Endodermal cell (in vitro differentiated cells): ENCODE measurements at regions not wholly inside any gene's neighbourhood (a gene's known extent, or its start where the extent isn't known, plus 50 kb on each side); places are given as distances from the start of the nearest gene placed in this dataset.

Experiments
- DNase-seq: peaks from one replicate; pipeline ENCODE4 v3.0.0-alpha.2; 2017
- H3K27ac ChIP-seq: 2 replicates; pipeline ENCODE4 v1.5.1; 2013; ENCODE audit warnings: mild to moderate bottlenecking, low read depth, low read length, moderate library complexity
- H3K27me3 ChIP-seq: 2 replicates; pipeline ENCODE4 v1.6.1; 2013; ENCODE audit warnings: mild to moderate bottlenecking, low read length, moderate library complexity; ENCODE audit not compliant: insufficient read depth, control insufficient read depth, poor library complexity, severe bottlenecking
- H3K36me3 ChIP-seq: 2 replicates; pipeline ENCODE4 v1.7.0; 2013; ENCODE audit warnings: mild to moderate bottlenecking, low read length, moderate library complexity; ENCODE audit not compliant: control insufficient read depth, insufficient read depth
- H3K4me1 ChIP-seq: one replicate; pipeline ENCODE4 v1.7.0; 2013; ENCODE audit warnings: low read length; ENCODE audit not compliant: control insufficient read depth, insufficient read depth
- H3K4me3 ChIP-seq: 2 replicates; pipeline ENCODE4 v1.5.1; 2013; ENCODE audit warnings: mild to moderate bottlenecking, low read length, moderate library complexity
- H3K9ac ChIP-seq: 2 replicates; pipeline ENCODE4 v1.6.1; 2013; ENCODE audit warnings: mild to moderate bottlenecking, low read length, moderate library complexity; ENCODE audit not compliant: poor library complexity, severe bottlenecking; ENCODE audit errors: extremely low read depth
- H3K9me3 ChIP-seq: 2 replicates; pipeline ENCODE4 v1.6.1; 2013; ENCODE audit warnings: mild to moderate bottlenecking, low read length, moderate library complexity; ENCODE audit not compliant: control insufficient read depth
- H3K27ac Mint-ChIP-seq: 2 replicates; pipeline ENCODE4 v1.8.0; 2020; ENCODE audit warnings: mixed read lengths
- H3K27me3 Mint-ChIP-seq: 2 replicates; pipeline ENCODE4 v1.8.0; 2021; ENCODE audit warnings: mild to moderate bottlenecking, mixed read lengths; ENCODE audit not compliant: insufficient read depth
- H3K36me3 Mint-ChIP-seq: 2 replicates; pipeline ENCODE4 v1.8.0; 2020; ENCODE audit warnings: low read depth, mixed read lengths
- H3K4me1 Mint-ChIP-seq: 2 replicates; pipeline ENCODE4 v1.8.0; 2020; ENCODE audit warnings: mixed read lengths
- H3K4me3 Mint-ChIP-seq: 2 replicates; pipeline ENCODE4 v1.8.0; 2020; ENCODE audit warnings: mild to moderate bottlenecking, moderate library complexity, mixed read lengths
- H3K9me3 Mint-ChIP-seq: 2 replicates; pipeline ENCODE4 v1.8.0; 2020; ENCODE audit warnings: mild to moderate bottlenecking, mixed read lengths
- CTCF ChIP-seq: fragments of 200-600 bp; sonication (generic); conservative IDR thresholded peaks from 2 replicates; pipeline ENCODE4 v1.5.0; 2021; ENCODE audit warnings: antibody characterized with exemption, mild to moderate bottlenecking
- WGBS, 2 experiments: methylation state at CpG; one replicate each; pipeline versions ENCODE4 v1.1.5 to v1.1.7; 2013; ENCODE audit warnings: missing lambda C conversion rate in 2 of 2, mixed read lengths in 1 of 2; ENCODE audit not compliant: insufficient coverage in 1 of 2, insufficient read length in 1 of 2; 5-methylcytosine and 5-hydroxymethylcytosine counted together

- H3K36me3 Mint-ChIP-seq = no peaks in the 10 kb centered on the region
- DNase-seq = no peak
- peaks cover 2% of the 10 kb centered on the region for H3K4me1 ChIP-seq
- H3K9me3 ChIP-seq = peaks cover 9% of the 10 kb centered on the region
- peaks cover 10% of the 10 kb centered on the region for H3K4me1 Mint-ChIP-seq
- no peak overlapping the region for H3K9ac ChIP-seq
- no peak overlapping the region for H3K4me3 Mint-ChIP-seq
- H3K9me3 Mint-ChIP-seq = peaks cover 7% of the 10 kb centered on the region
- no peaks in the 10 kb centered on the region for H3K27me3 ChIP-seq
- no peaks in the 10 kb centered on the region for H3K36me3 ChIP-seq
- H3K27ac ChIP-seq = no peak overlapping the region
- H3K4me3 ChIP-seq = no peak overlapping the region
- H3K27ac Mint-ChIP-seq = no peak overlapping the region
- no peaks in the 10 kb centered on the region for H3K27me3 Mint-ChIP-seq
- no peak for TF ChIP-seq CTCF
- 92% methylated on average over 2 of the region's 2 CpGs; no CpG with 5 or more reads in 1 of the 2 experiments for WGBS, 2 experiments
Observed at GRCh38 chr21:16530656-16531055, 800.9 kb downstream of the USP25 start.

GRCh38 chr21:16532840-16533239 is 803.1 kb downstream of the USP25 start:
- H3K36me3 Mint-ChIP-seq = no peaks in the 10 kb centered on the region
- no peak for DNase-seq
- Histone ChIP-seq H3K27ac (no peak overlapping the region), H3K27me3 (no peaks in the 10 kb centered on the region), H3K4me1 (peaks cover 2% of the 10 kb centered on the region), H3K9ac (no peak overlapping the region), H3K9me3 (peaks cover 9% of the 10 kb centered on the region), H3K4me3 (no peak overlapping the region), H3K36me3 (no peaks in the 10 kb centered on the region)
- H3K4me3 Mint-ChIP-seq = no peak overlapping the region
- peaks cover 7% of the 10 kb centered on the region for H3K9me3 Mint-ChIP-seq
- no peak for TF ChIP-seq CTCF
- H3K4me1 Mint-ChIP-seq = peaks cover 10% of the 10 kb centered on the region
- H3K27ac Mint-ChIP-seq = no peak overlapping the region
- no peaks in the 10 kb centered on the region for H3K27me3 Mint-ChIP-seq
- 92 to 100% methylated on average over 4 of the region's 4 CpGs for WGBS, 2 experiments

GRCh38 chr21:16533692-16534407 is 804.1 kb downstream of the USP25 start:
- Histone ChIP-seq H3K27ac (peak overlapping the region; percentile 54), H3K9me3 (peaks cover 9% of the 10 kb centered on the region), H3K4me1 (peaks cover 2% of the 10 kb centered on the region), H3K4me3 (no peak overlapping the region), H3K27me3 (no peaks in the 10 kb centered on the region), H3K36me3 (no peaks in the 10 kb centered on the region), H3K9ac (no peak overlapping the region)
- peaks cover 10% of the 10 kb centered on the region for H3K4me1 Mint-ChIP-seq
- no peak overlapping the region for H3K27ac Mint-ChIP-seq
- H3K4me3 Mint-ChIP-seq = no peak overlapping the region
- no peaks in the 10 kb centered on the region for H3K36me3 Mint-ChIP-seq
- DNase-seq = no peak
- 92 to 94% methylated on average over 6 to 9 of the region's 9 CpGs for WGBS, 2 experiments
- TF ChIP-seq CTCF = no peak
- peaks cover 7% of the 10 kb centered on the region for H3K9me3 Mint-ChIP-seq
- no peaks in the 10 kb centered on the region for H3K27me3 Mint-ChIP-seq
